PC-3 (cell line): ENCODE measurements at regions not wholly inside any gene's neighbourhood (a gene's known extent, or its start where the extent isn't known, plus 50 kb on each side); places are given as distances from the start of the nearest gene placed in this dataset.

ENCODE experiments used
- ATAC-seq: fragments of 200-7000 bp; cut with Tn5 transposase; 2 replicates; pipeline ENCODE4 v1.9.1; 2020; ENCODE audit warnings: mild to moderate bottlenecking, moderate library complexity
- BruUV-seq: library from RNA; stranded (reverse); fragments of 400-500 nt; replicated peaks from 2 replicates; lab custom pipeline; 2021; lab: Mats Ljungman, UMichigan
- CTCF ChIA-PET: fragments of 300-600 bp; sonication (Branson Sonifier 250); formaldehyde crosslinking; loops from one replicate; lab custom pipeline; 2022; ENCODE audit warnings: antibody characterized with exemption; lab: Charles Lee
- POLR2A ChIA-PET: fragments of 300-600 bp; sonication (Branson Sonifier 250); formaldehyde crosslinking; loops from one replicate; lab custom pipeline; 2022; ENCODE audit warnings: antibody characterized with exemption; ENCODE audit not compliant: unreplicated experiment; lab: Charles Lee
- DNase-seq: peaks from one replicate; pipeline ENCODE4 v3.0.0-alpha.2; 2015
- H2AFZ ChIP-seq: fragments of 300-600 bp; sonication (generic); 2 replicates; pipeline ENCODE4 v1.6.0; 2016; ENCODE audit warnings: antibody characterized with exemption, low read length
- H3F3A ChIP-seq: fragments of 300-600 bp; sonication (generic); one replicate; pipeline ENCODE4 v1.6.0; 2017; ENCODE audit warnings: antibody characterized with exemption, low read length, control low read depth, mild to moderate bottlenecking; ENCODE audit not compliant: unreplicated experiment
- H3K27ac ChIP-seq: fragments of 300-600 bp; sonication (generic); 2 replicates; pipeline ENCODE4 v1.5.1; 2016; ENCODE audit warnings: mild to moderate bottlenecking, low read length
- H3K27me3 ChIP-seq: fragments of 300-600 bp; sonication (generic); 2 replicates; pipeline ENCODE4 v1.6.1; 2016; ENCODE audit warnings: low read length, mixed read lengths
- H3K36me3 ChIP-seq: fragments of 300-600 bp; sonication (generic); 2 replicates; pipeline ENCODE4 v1.6.1; 2016; ENCODE audit warnings: low read depth, mixed run types, low read length, mixed read lengths
- H3K4me1 ChIP-seq: fragments of 300-600 bp; sonication (generic); 2 replicates; pipeline ENCODE4 v1.5.1; 2016; ENCODE audit warnings: low read length; ENCODE audit not compliant: insufficient read depth
- H3K4me2 ChIP-seq: fragments of 300-600 bp; sonication (generic); 2 replicates; pipeline ENCODE4 v1.6.0; 2016; ENCODE audit warnings: low read length
- H3K4me3 ChIP-seq: fragments of 300-600 bp; sonication (generic); 2 replicates; pipeline ENCODE4 v1.5.1; 2016; ENCODE audit warnings: mild to moderate bottlenecking, low read length, mixed read lengths
- H3K79me2 ChIP-seq: fragments of 300-600 bp; sonication (generic); 2 replicates; pipeline ENCODE4 v1.6.1; 2017; ENCODE audit warnings: low read length, mixed read lengths
- H3K9ac ChIP-seq: fragments of 300-600 bp; sonication (generic); 2 replicates; pipeline ENCODE4 v1.6.0; 2016; ENCODE audit warnings: mild to moderate bottlenecking, low read length
- H3K9me2 ChIP-seq: fragments of 300-600 bp; sonication (generic); replicated peaks from 2 replicates; pipeline ENCODE4 v1.6.1; 2016; ENCODE audit warnings: mixed run types, low read length, mixed read lengths
- H3K9me3 ChIP-seq: fragments of 300-600 bp; sonication (generic); 2 replicates; pipeline ENCODE4 v1.6.1; 2016; ENCODE audit warnings: low read length, mixed read lengths
- H4K20me1 ChIP-seq: fragments of 300-600 bp; sonication (generic); 2 replicates; pipeline ENCODE4 v1.6.1; 2016; ENCODE audit warnings: low read length, mixed read lengths
- CTCF ChIP-seq: fragments of 300-600 bp; sonication (generic); conservative IDR thresholded peaks from 2 replicates; pipeline ENCODE4 v1.5.1; 2017; ENCODE audit warnings: antibody characterized with exemption, low read depth, mild to moderate bottlenecking, low read length
- EZH2 ChIP-seq: fragments of 300-600 bp; sonication (generic); IDR thresholded peaks from one replicate; pipeline ENCODE4 v1.6.1; 2017; ENCODE audit warnings: antibody characterized with exemption, mild to moderate bottlenecking, low read length; ENCODE audit not compliant: unreplicated experiment
- EZH2phosphoT487 ChIP-seq: fragments of 300-600 bp; sonication (generic); IDR thresholded peaks from 2 replicates; pipeline ENCODE4 v1.6.1; 2018; ENCODE audit warnings: mild to moderate bottlenecking, antibody characterized with exemption, low read length, borderline replicate concordance
- intact Hi-C: fragments of 100-400 bp; cut with micrococcal nuclease; formaldehyde crosslinking; loops from 2 replicates; pipeline ENCODE4 v1.9.0; 2023

- intact Hi-C loops: no loop called here
- POLR2A ChIA-PET: interaction anchor here (0.6 kb wide), 1 partner anchor 362 kb away, joined by 5 read pairs; no protein-coding TSS in a partner anchor
These were observed 172.8 kb upstream of the ARG1 start for GRCh38 chr6:131400054-131400778.

GRCh38 chr6:131400779-131401496 lies 172.1 kb upstream of the ARG1 start:
- no peak overlapping the region for H2AFZ ChIP-seq
- ATAC-seq (no peak), DNase-seq (no peak)
- intact Hi-C loops: no loop called here
- peaks cover 17% of the 10 kb centered on the region for H3K4me1 ChIP-seq
- CTCF ChIA-PET: no interaction called here
- POLR2A ChIA-PET: no interaction called here
- H3K4me3 ChIP-seq: no peak overlapping the region
- TF ChIP-seq EZH2: no peak
- no peak for TF ChIP-seq CTCF
- no peak for TF ChIP-seq EZH2phosphoT487
- no peaks in the 10 kb centered on the region for H3K9me3 ChIP-seq
- peak overlapping the region; percentile 62 for H3K27ac ChIP-seq
- H3K9ac ChIP-seq: no peak overlapping the region
- no peaks in the 10 kb centered on the region for H3K36me3 ChIP-seq
- H4K20me1 ChIP-seq: no peaks in the 10 kb centered on the region
- H3K4me2 ChIP-seq: peak overlapping the region; percentile 30; the same call in 1 of the 2 replicates
- no TSS peak for BruUV-seq
- H3K79me2 ChIP-seq: no peaks in the 10 kb centered on the region
- no peaks in the 10 kb centered on the region for H3K27me3 ChIP-seq
- no peaks in the 10 kb centered on the region for H3F3A ChIP-seq
- no peaks in the 10 kb centered on the region for H3K9me2 ChIP-seq

More at GRCh38 chr6:131400054-131400778, 172.8 kb upstream of the ARG1 start:
- Histone ChIP-seq H3K9me2 (no peaks in the 10 kb centered on the region), H3F3A (no peaks in the 10 kb centered on the region), H3K9me3 (no peaks in the 10 kb centered on the region), H3K4me2 (peak overlapping the region; percentile 41), H4K20me1 (no peaks in the 10 kb centered on the region), H3K9ac (no peak overlapping the region), H3K27ac (peak overlapping the region; percentile 67), H3K4me3 (no peak overlapping the region), H2AFZ (no peak overlapping the region), H3K27me3 (no peaks in the 10 kb centered on the region), H3K4me1 (peaks cover 17% of the 10 kb centered on the region), H3K79me2 (no peaks in the 10 kb centered on the region), H3K36me3 (no peaks in the 10 kb centered on the region)
- CTCF ChIA-PET: no interaction called here
- peak; percentile 91 for ATAC-seq
- peak; percentile 84 for DNase-seq
- BruUV-seq: no TSS peak
- TF ChIP-seq EZH2: no peak
- TF ChIP-seq EZH2phosphoT487: no peak
- TF ChIP-seq CTCF: no peak
